HFFc6 (cell line): ENCODE measurements at regions not wholly inside any gene's neighbourhood (a gene's known extent, or its start where the extent isn't known, plus 50 kb on each side); places are given as distances from the start of the nearest gene placed in this dataset.

Source experiments
- DNase-seq: peaks from one replicate; pipeline ENCODE4 v3.0.0-alpha.2; 2018
- H3K27ac Mint-ChIP-seq: 2 replicates; pipeline ENCODE4 v1.8.0; 2020; ENCODE audit warnings: mild to moderate bottlenecking, mixed read lengths
- H3K27me3 Mint-ChIP-seq: 2 replicates; pipeline ENCODE4 v1.8.0; 2021; ENCODE audit warnings: mild to moderate bottlenecking, moderate library complexity, mixed read lengths; ENCODE audit not compliant: insufficient read depth
- H3K36me3 Mint-ChIP-seq: 2 replicates; pipeline ENCODE4 v1.8.0; 2021; ENCODE audit warnings: low read depth, mixed read lengths
- H3K4me1 Mint-ChIP-seq: 2 replicates; pipeline ENCODE4 v1.8.0; 2020; ENCODE audit warnings: low read depth, mixed read lengths
- H3K4me3 Mint-ChIP-seq: 2 replicates; pipeline ENCODE4 v1.8.0; 2020; ENCODE audit warnings: mild to moderate bottlenecking, moderate library complexity, mixed read lengths
- H3K9me3 Mint-ChIP-seq: 2 replicates; pipeline ENCODE4 v1.8.0; 2020; ENCODE audit warnings: mild to moderate bottlenecking, mixed read lengths
- CTCF ChIP-seq: fragments of 200-600 bp; sonication (generic); IDR thresholded peaks from 2 replicates; pipeline ENCODE4 v1.5.0; 2021; ENCODE audit warnings: antibody characterized with exemption, mild to moderate bottlenecking

- TF ChIP-seq CTCF: no peak
- Mint-ChIP-seq H3K27me3 (no peaks in the 10 kb centered on the region), H3K36me3 (no peaks in the 10 kb centered on the region), H3K4me3 (no peak overlapping the region), H3K4me1 (no peaks in the 10 kb centered on the region), H3K9me3 (peaks cover 23% of the 10 kb centered on the region), H3K27ac (no peak overlapping the region)
- DNase-seq: no peak
Measured at GRCh38 chr2:17070711-17071110, 405.1 kb upstream of the CYRIA start.

- no peaks in the 10 kb centered on the region for H3K36me3 Mint-ChIP-seq
- H3K27ac Mint-ChIP-seq: no peak overlapping the region
- H3K4me3 Mint-ChIP-seq: no peak overlapping the region
- TF ChIP-seq CTCF: no peak
- H3K9me3 Mint-ChIP-seq: peaks cover 28% of the 10 kb centered on the region
- H3K4me1 Mint-ChIP-seq: no peaks in the 10 kb centered on the region
- DNase-seq: no peak
- H3K27me3 Mint-ChIP-seq: no peaks in the 10 kb centered on the region
Measured at GRCh38 chr2:17069564-17069963, 403.9 kb upstream of the CYRIA start.

- Mint-ChIP-seq H3K27ac (no peak overlapping the region), H3K27me3 (no peaks in the 10 kb centered on the region), H3K4me1 (no peaks in the 10 kb centered on the region), H3K36me3 (no peaks in the 10 kb centered on the region), H3K4me3 (no peak overlapping the region), H3K9me3 (peaks cover 25% of the 10 kb centered on the region)
- DNase-seq: no peak
- no peak for TF ChIP-seq CTCF
Measured at GRCh38 chr2:17068021-17068420, 402.4 kb upstream of the CYRIA start.

DNA sequence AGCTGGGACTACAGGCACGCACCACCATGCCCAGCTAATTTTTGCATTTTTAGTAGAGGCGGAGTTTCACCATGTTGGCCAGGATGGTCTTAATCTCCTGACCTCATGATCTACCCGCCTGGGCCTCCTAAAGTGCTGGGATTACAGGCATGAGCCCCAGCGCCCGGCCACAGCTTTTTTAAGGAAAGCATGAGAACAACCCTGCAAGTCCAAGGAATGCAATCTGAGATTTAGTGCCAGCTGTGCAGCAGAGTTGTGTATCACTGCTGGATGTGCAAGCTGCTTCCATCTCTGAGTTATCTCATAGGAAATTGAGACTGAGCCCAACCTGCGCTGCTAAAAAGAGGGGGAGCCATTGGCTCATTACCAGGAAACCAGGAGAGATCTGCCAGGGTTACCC lies 399.9 kb upstream of the CYRIA start:
- no peak for TF ChIP-seq CTCF
- peaks cover 13% of the 10 kb centered on the region for H3K9me3 Mint-ChIP-seq
- H3K27me3 Mint-ChIP-seq: no peaks in the 10 kb centered on the region; the same call in 1 of the 2 replicates

DNA sequence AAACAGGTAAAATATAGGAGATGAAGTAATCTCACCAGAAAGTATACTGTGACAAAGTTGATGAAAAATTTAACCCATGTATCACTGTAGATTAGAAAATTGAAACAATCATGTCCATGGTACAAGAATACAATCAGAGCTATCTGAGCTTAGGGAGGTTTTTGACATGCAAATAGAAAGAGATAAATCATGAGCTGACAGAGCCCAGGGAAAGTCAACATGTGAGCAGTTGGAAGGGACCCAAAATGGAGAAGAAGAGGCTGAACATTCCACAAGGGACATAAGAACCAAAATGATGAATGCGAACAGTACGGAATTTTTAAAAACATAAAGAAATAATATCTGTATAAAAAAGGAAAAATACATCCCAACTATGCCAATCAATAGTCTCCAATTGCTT lies 395.4 kb upstream of the CYRIA start:
- no peak for TF ChIP-seq CTCF
- H3K9me3 Mint-ChIP-seq: peaks cover 46% of the 10 kb centered on the region
- no peak overlapping the region for H3K4me3 Mint-ChIP-seq
- no peak for DNase-seq
- H3K27ac Mint-ChIP-seq: no peak overlapping the region
- H3K27me3 Mint-ChIP-seq: no peaks in the 10 kb centered on the region; the same call in 1 of the 2 replicates
- no peaks in the 10 kb centered on the region for H3K4me1 Mint-ChIP-seq
- H3K36me3 Mint-ChIP-seq: no peaks in the 10 kb centered on the region

More for the DNA sequence above, 399.9 kb upstream of the CYRIA start:
- Mint-ChIP-seq H3K4me3 (no peak overlapping the region), H3K4me1 (no peaks in the 10 kb centered on the region), H3K36me3 (no peaks in the 10 kb centered on the region), H3K27ac (no peak overlapping the region)
- no peak for DNase-seq

DNA sequence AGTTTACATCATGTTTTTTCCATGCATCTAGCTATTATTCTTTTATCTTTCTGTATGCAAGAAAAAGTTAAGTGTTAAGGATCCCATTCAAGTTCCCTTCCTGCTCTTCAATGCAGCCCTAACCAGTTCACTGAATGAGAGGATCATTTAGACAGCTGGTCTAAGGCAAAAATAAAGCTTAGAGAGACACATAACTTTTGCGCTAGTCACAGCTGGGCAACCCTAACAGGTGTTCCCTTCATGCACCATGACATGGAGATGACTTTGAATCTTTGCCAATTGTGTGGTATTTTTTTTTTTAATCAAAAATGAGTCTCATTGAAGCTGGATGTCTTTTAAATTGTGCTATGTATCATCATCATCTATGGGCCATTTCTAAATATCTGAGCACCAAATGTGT lies 393.8 kb upstream of the CYRIA start:
- no peak for DNase-seq
- Mint-ChIP-seq H3K36me3 (no peaks in the 10 kb centered on the region), H3K9me3 (peaks cover 40% of the 10 kb centered on the region), H3K4me1 (no peaks in the 10 kb centered on the region), H3K27ac (no peak overlapping the region), H3K4me3 (no peak overlapping the region), H3K27me3 (no peaks in the 10 kb centered on the region; the same call in 1 of the 2 replicates)
- no peak for TF ChIP-seq CTCF
